ENCODE measurements at regions not wholly inside any gene's neighbourhood (a gene's known extent, or its start where the extent isn't known, plus 50 kb on each side); places are given as distances from the start of the nearest gene placed in this dataset.

GRCh38 chr1:14020006-14020405, 320.0 kb downstream of the PRDM2 start:
- no peak for TF ChIP-seq CTCF (IDR thresholded peaks at IDR 0.05)
- Histone ChIP-seq H3K4me2 (replicated peaks; ENCODE audit: extremely low read depth, low read length, poor library complexity, severe bottlenecking) (no peak overlapping the region), H3K9me3 (replicated peaks in 1 of 2; ENCODE audit: control insufficient read depth in 1 of 2, insufficient read depth in 1 of 2, low read length in 2 of 2) (no peaks in the 10 kb centered on the region), H3K79me2 (ENCODE audit: insufficient read depth, low read length) (no peaks in the 10 kb centered on the region), H4K20me1 (ENCODE audit: insufficient read depth, low read length) (no peaks in the 10 kb centered on the region), H3K36me3 (replicated peaks in 1 of 2; ENCODE audit: control insufficient read depth in 1 of 2, insufficient read depth in 2 of 2, low read length in 2 of 2) (no peaks in the 10 kb centered on the region), H3K27me3 (ENCODE audit: control insufficient read depth in 2 of 2, insufficient read depth in 2 of 2, low read length in 2 of 2) (no peaks in the 10 kb centered on the region), H3K4me3 (replicated peaks in 1 of 3; ENCODE audit: low read depth in 2 of 3, low read length in 3 of 3) (no peak overlapping the region), H3K9ac (ENCODE audit: insufficient read depth, low read length, poor library complexity, severe bottlenecking) (no peak overlapping the region), H3K27ac (ENCODE audit: low read depth in 1 of 2, low read length in 2 of 2) (no peak overlapping the region), H3K4me1 (ENCODE audit: control insufficient read depth in 1 of 2, insufficient read depth in 2 of 2, low read length in 2 of 2) (no peaks in the 10 kb centered on the region), H2AFZ (ENCODE audit: insufficient read depth, low read depth, low read length, poor library complexity, severe bottlenecking) (no peak overlapping the region)
- Mint-ChIP-seq H3K9me3 (peaks cover 0 to 3% (median 0%) of the 10 kb centered on the region in 7 donors), H3K27ac (no peak overlapping the region), H3K27me3 (ENCODE audit: low read depth in 3 of 3) (peaks cover 0 to 2% (median 0%) of the 10 kb centered on the region in 3 donors), H3K36me3 (no peaks in the 10 kb centered on the region), H3K4me3 (no peak overlapping the region), H3K4me1 (no peaks in the 10 kb centered on the region)
- intact Hi-C loops (cut with micrococcal nuclease), result no loop called here
- WGBS (ENCODE audit: insufficient coverage), result 81% methylated on average over 2 of the region's 2 CpGs
- no peak for DNase-seq

- Mint-ChIP-seq H3K27me3 (ENCODE audit: low read depth in 3 of 3) (peaks cover 0 to 4% (median 1%) of the 10 kb centered on the region in 3 donors), H3K27ac (no peak overlapping the region), H3K4me3 (no peak overlapping the region), H3K9me3 (peaks cover 0 to 6% (median 2%) of the 10 kb centered on the region in 7 donors), H3K36me3 (no peaks in the 10 kb centered on the region), H3K4me1 (no peaks in the 10 kb centered on the region)
- H3K4me2 ChIP-seq (replicated peaks; ENCODE audit: extremely low read depth, low read length, poor library complexity, severe bottlenecking), result no peak overlapping the region
- intact Hi-C loops (cut with micrococcal nuclease), result no loop called here
- H3K79me2 ChIP-seq (ENCODE audit: insufficient read depth, low read length), result no peaks in the 10 kb centered on the region
- H3K27me3 ChIP-seq (ENCODE audit: control insufficient read depth in 2 of 2, insufficient read depth in 2 of 2, low read length in 2 of 2), result no peaks in the 10 kb centered on the region
- H3K9me3 ChIP-seq (replicated peaks in 1 of 2; ENCODE audit: control insufficient read depth in 1 of 2, insufficient read depth in 1 of 2, low read length in 2 of 2), result peaks cover 0 to 2% of the 10 kb centered on the region in 2 donors
- DNase-seq, result no peak
- no peak overlapping the region for H3K27ac ChIP-seq (ENCODE audit: low read depth in 1 of 2, low read length in 2 of 2)
- no peak overlapping the region for H2AFZ ChIP-seq (ENCODE audit: insufficient read depth, low read depth, low read length, poor library complexity, severe bottlenecking)
- no peak for TF ChIP-seq CTCF (IDR thresholded peaks at IDR 0.05)
- no peaks in the 10 kb centered on the region for H4K20me1 ChIP-seq (ENCODE audit: insufficient read depth, low read length)
- WGBS (ENCODE audit: insufficient coverage), result 94% methylated on average over 3 of the region's 8 CpGs
- H3K9ac ChIP-seq (ENCODE audit: insufficient read depth, low read length, poor library complexity, severe bottlenecking), result no peak overlapping the region
- no peaks in the 10 kb centered on the region for H3K4me1 ChIP-seq (ENCODE audit: control insufficient read depth in 1 of 2, insufficient read depth in 2 of 2, low read length in 2 of 2)
- no peak overlapping the region for H3K4me3 ChIP-seq (replicated peaks in 1 of 3; ENCODE audit: low read depth in 2 of 3, low read length in 3 of 3)
- H3K36me3 ChIP-seq (replicated peaks in 1 of 2; ENCODE audit: control insufficient read depth in 1 of 2, insufficient read depth in 2 of 2, low read length in 2 of 2), result no peaks in the 10 kb centered on the region
These were observed 327.1 kb downstream of the PRDM2 start for GRCh38 chr1:14027099-14027498.
